NCI-H226 (cell line): ENCODE measurements at regions not wholly inside any gene's neighbourhood (a gene's known extent, or its start where the extent isn't known, plus 50 kb on each side); places are given as distances from the start of the nearest gene placed in this dataset.
"Not testable (repeated sequence)": the region's sequence is repeated elsewhere in the genome, so short reads cannot be mapped to it uniquely, and the experiment has no call there.

Source experiments
- DNase-seq: peaks from one replicate; pipeline ENCODE4 v3.0.0-alpha.2; 2015

- DNase-seq, result no peak
Measured at GRCh38 chr19:27746691-27747380, 1466.1 kb downstream of the UQCRFS1 start.

- DNase-seq, result no peak
Measured at GRCh38 chr19:27745978-27746542, 1466.9 kb downstream of the UQCRFS1 start.

GRCh38 chr19:27744926-27745768, 1467.8 kb downstream of the UQCRFS1 start:
- DNase-seq, result no peak

GRCh38 chr19:27742041-27742440, 1470.9 kb downstream of the UQCRFS1 start:
- no peak for DNase-seq

- no peak for DNase-seq
Measured at GRCh38 chr19:27741236-27741635, 1471.7 kb downstream of the UQCRFS1 start.

- DNase-seq, result no peak
Measured at GRCh38 chr19:27740396-27740795, 1472.6 kb downstream of the UQCRFS1 start.

- no peak for DNase-seq
Measured at GRCh38 chr19:27738569-27739193, 1474.3 kb downstream of the UQCRFS1 start.

- no peak for DNase-seq
Measured at GRCh38 chr19:27736225-27736624, 1476.7 kb downstream of the UQCRFS1 start.

GRCh38 chr19:27735314-27735713, 1477.6 kb downstream of the UQCRFS1 start:
- no peak for DNase-seq

- peak; percentile 65 for DNase-seq
Measured at GRCh38 chr19:27734496-27735220, 1478.3 kb downstream of the UQCRFS1 start.

- peak; percentile 63 for DNase-seq
Measured at GRCh38 chr19:27733551-27734266, 1479.2 kb downstream of the UQCRFS1 start.

GRCh38 chr19:27729332-27729731, 1483.6 kb downstream of the UQCRFS1 start:
- DNase-seq, result no peak

GRCh38 chr19:27722625-27723024, 1490.3 kb downstream of the UQCRFS1 start:
- DNase-seq, result no peak

GRCh38 chr19:27720155-27720554, 1492.8 kb downstream of the UQCRFS1 start:
- DNase-seq, result no peak

GRCh38 chr19:27719034-27719433, 1493.9 kb downstream of the UQCRFS1 start:
- DNase-seq, result no peak

GRCh38 chr19:27718234-27718633, 1494.7 kb downstream of the UQCRFS1 start:
- DNase-seq, result no peak

GRCh38 chr19:27717825-27718224, 1495.1 kb downstream of the UQCRFS1 start:
- DNase-seq, result no peak

GRCh38 chr19:27716922-27717321, 1496.0 kb downstream of the UQCRFS1 start:
- DNase-seq, result no peak

GRCh38 chr19:27714857-27715256, 1498.1 kb downstream of the UQCRFS1 start:
- no peak for DNase-seq

GRCh38 chr19:27709496-27709895, 1503.5 kb downstream of the UQCRFS1 start:
- no peak for DNase-seq

- DNase-seq, result not testable (repeated sequence)
Measured at GRCh38 chr19:27708986-27709385, 1504.0 kb downstream of the UQCRFS1 start.

- DNase-seq, result not testable (repeated sequence)
Measured at GRCh38 chr19:27707026-27707425, 1505.9 kb downstream of the UQCRFS1 start.
